GM12864 (cell line): ENCODE measurements at regions not wholly inside any gene's neighbourhood (a gene's known extent, or its start where the extent isn't known, plus 50 kb on each side); places are given as distances from the start of the nearest gene placed in this dataset.

ENCODE experiments used
- DNase-seq: peaks from one replicate; pipeline ENCODE4 v3.0.0-alpha.2; 2011; ENCODE audit warnings: low read depth
- H3K4me3 ChIP-seq: 2 replicates; pipeline ENCODE4 v1.5.1; 2011; ENCODE audit warnings: mild to moderate bottlenecking, low read depth, low read length, control low read depth
- TF ChIP-seq, protein P1 (sequence below): IDR thresholded peaks from 2 replicates; pipeline ENCODE4 v1.5.1; 2011; ENCODE audit warnings: low read depth, mild to moderate bottlenecking, moderate library complexity, low read length, control low read depth, inconsistent platforms; ENCODE audit errors: missing control alignments

GRCh38 chr19:5268801-5269200, 71.8 kb downstream of the PTPRS start:
- DNase-seq = no peak
- H3K4me3 ChIP-seq = no peak overlapping the region
- TF ChIP-seq, protein P1, sequence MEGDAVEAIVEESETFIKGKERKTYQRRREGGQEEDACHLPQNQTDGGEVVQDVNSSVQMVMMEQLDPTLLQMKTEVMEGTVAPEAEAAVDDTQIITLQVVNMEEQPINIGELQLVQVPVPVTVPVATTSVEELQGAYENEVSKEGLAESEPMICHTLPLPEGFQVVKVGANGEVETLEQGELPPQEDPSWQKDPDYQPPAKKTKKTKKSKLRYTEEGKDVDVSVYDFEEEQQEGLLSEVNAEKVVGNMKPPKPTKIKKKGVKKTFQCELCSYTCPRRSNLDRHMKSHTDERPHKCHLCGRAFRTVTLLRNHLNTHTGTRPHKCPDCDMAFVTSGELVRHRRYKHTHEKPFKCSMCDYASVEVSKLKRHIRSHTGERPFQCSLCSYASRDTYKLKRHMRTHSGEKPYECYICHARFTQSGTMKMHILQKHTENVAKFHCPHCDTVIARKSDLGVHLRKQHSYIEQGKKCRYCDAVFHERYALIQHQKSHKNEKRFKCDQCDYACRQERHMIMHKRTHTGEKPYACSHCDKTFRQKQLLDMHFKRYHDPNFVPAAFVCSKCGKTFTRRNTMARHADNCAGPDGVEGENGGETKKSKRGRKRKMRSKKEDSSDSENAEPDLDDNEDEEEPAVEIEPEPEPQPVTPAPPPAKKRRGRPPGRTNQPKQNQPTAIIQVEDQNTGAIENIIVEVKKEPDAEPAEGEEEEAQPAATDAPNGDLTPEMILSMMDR = no peak

DNA sequence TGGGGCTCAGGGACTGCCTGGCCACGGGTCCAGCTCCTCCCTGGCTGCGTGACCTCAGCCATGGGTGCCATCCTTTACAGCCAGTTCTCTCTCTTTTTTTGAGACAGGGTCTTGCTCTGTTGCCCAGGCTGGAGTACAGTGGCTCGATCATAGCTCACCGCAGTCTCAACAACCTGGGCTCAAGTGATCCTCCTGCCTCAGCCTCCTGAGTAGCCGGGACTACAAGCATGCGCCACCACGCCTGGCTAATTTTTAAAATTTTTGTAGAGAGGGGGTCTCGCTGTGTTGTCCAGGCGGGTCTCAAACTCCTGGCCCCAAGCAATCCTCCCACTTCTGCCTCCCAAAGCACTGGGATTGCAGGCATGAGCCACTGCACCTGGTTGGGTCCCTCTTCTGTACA, 75.4 kb downstream of the PTPRS start:
- TF ChIP-seq, protein P1 = no peak

DNA sequence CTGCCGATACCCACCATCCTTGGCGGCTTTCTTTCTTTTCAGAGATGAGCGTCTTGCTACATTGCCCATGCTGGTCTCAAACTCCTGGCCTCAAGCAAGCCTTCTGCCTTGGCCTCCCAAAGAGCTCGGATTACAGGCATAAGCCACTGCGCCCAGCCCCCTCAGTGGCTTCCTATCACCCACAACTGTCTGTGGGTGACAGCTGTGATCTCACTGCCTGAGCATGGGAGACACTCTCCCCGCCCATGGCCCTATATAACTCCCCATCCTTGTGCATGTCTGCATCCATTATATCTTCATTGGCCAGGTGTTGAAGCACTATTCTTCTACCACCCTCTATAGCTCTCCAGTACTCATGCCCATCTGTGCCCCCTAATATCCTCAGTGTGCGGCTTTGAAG, 76.2 kb downstream of the PTPRS start:
- TF ChIP-seq, protein P1 = no peak
- DNase-seq = no peak
- no peak overlapping the region for H3K4me3 ChIP-seq

More for the DNA sequence above, 75.4 kb downstream of the PTPRS start:
- no peak for DNase-seq
- H3K4me3 ChIP-seq = no peak overlapping the region

DNA sequence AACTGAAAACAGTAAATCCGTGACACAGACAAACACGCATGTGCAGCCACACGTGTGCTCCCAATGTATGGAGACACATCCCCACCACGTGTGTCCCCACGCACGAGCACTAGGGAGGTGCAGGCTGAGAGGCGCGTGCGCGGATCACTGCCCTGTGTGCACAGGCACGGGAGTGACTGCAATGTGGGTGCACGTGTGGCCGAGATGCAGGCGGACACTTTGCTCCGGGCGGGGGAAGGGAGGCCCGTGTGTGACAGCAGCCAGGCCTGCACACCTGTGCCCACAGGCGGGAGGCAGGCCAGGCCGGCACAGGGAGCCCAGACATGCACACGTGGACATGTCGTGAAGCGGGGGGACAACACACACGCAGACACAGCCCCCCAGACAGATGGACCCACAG, 77.0 kb downstream of the PTPRS start:
- H3K4me3 ChIP-seq = no peak overlapping the region
- TF ChIP-seq, protein P1 = no peak

GRCh38 chr19:5262721-5263120, 77.9 kb downstream of the PTPRS start:
- no peak overlapping the region for H3K4me3 ChIP-seq
- TF ChIP-seq, protein P1 = no peak
- no peak for DNase-seq

More for the DNA sequence above, 77.0 kb downstream of the PTPRS start:
- no peak for DNase-seq

- TF ChIP-seq, protein P1 = no peak
- no peak overlapping the region for H3K4me3 ChIP-seq
- DNase-seq = no peak
Observed at GRCh38 chr19:5261156-5261890, 79.3 kb downstream of the PTPRS start.
